HL-60 (cell line): ENCODE measurements at regions not wholly inside any gene's neighbourhood (a gene's known extent, or its start where the extent isn't known, plus 50 kb on each side); places are given as distances from the start of the nearest gene placed in this dataset.

Experiments used
- CTCF ChIP-seq: IDR thresholded peaks from one replicate; pipeline ENCODE4 v1.5.1; 2011; ENCODE audit warnings: low read length, control low read depth, inconsistent platforms; ENCODE audit not compliant: insufficient read depth
- GABPA ChIP-seq: IDR thresholded peaks from 2 replicates; pipeline ENCODE4 v1.6.1; 2012; ENCODE audit warnings: low read depth
- POLR2AphosphoS5 ChIP-seq: IDR thresholded peaks from 2 replicates; pipeline ENCODE4 v1.6.1; 2012; ENCODE audit warnings: low read depth
- SPI1 ChIP-seq: IDR thresholded peaks from 2 replicates; pipeline ENCODE4 v1.6.1; 2012; ENCODE audit warnings: low read depth, mild to moderate bottlenecking, borderline replicate concordance
- TF ChIP-seq, protein P1 (sequence below): IDR thresholded peaks from 2 replicates; pipeline ENCODE4 v1.6.1; 2012; ENCODE audit warnings: low read depth; ENCODE audit not compliant: insufficient replicate concordance

- TF ChIP-seq CTCF (no peak), SPI1 (no peak), POLR2AphosphoS5 (no peak), GABPA (no peak)
- TF ChIP-seq, protein P1, sequence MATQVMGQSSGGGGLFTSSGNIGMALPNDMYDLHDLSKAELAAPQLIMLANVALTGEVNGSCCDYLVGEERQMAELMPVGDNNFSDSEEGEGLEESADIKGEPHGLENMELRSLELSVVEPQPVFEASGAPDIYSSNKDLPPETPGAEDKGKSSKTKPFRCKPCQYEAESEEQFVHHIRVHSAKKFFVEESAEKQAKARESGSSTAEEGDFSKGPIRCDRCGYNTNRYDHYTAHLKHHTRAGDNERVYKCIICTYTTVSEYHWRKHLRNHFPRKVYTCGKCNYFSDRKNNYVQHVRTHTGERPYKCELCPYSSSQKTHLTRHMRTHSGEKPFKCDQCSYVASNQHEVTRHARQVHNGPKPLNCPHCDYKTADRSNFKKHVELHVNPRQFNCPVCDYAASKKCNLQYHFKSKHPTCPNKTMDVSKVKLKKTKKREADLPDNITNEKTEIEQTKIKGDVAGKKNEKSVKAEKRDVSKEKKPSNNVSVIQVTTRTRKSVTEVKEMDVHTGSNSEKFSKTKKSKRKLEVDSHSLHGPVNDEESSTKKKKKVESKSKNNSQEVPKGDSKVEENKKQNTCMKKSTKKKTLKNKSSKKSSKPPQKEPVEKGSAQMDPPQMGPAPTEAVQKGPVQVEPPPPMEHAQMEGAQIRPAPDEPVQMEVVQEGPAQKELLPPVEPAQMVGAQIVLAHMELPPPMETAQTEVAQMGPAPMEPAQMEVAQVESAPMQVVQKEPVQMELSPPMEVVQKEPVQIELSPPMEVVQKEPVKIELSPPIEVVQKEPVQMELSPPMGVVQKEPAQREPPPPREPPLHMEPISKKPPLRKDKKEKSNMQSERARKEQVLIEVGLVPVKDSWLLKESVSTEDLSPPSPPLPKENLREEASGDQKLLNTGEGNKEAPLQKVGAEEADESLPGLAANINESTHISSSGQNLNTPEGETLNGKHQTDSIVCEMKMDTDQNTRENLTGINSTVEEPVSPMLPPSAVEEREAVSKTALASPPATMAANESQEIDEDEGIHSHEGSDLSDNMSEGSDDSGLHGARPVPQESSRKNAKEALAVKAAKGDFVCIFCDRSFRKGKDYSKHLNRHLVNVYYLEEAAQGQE: no peak
Measured at GRCh38 chr5:53416144-53416738, 64.2 kb upstream of the FST start.
